Keratinocyte (primary cell): ENCODE measurements at regions not wholly inside any gene's neighbourhood (a gene's known extent, or its start where the extent isn't known, plus 50 kb on each side); places are given as distances from the start of the nearest gene placed in this dataset.

Experiments
- DNase-seq: peaks from one replicate; pipeline ENCODE4 v3.0.0-alpha.2; 2011; ENCODE audit warnings: low read depth, missing footprints, low spot score
- FAIRE-seq: peaks from 2 replicates; lab custom pipeline; 2011; peaks lifted over from hg19 to GRCh38; lab: Jason Lieb, UNC
- H2AFZ ChIP-seq: 2 replicates; pipeline ENCODE4 v1.6.0; 2012; ENCODE audit warnings: low read length, control low read depth, inconsistent platforms; ENCODE audit not compliant: control insufficient read depth
- H3K27ac ChIP-seq: 2 replicates; pipeline ENCODE4 v1.5.1; 2011; ENCODE audit warnings: low read length; ENCODE audit not compliant: control insufficient read depth, insufficient read depth
- H3K27me3 ChIP-seq: 3 replicates; pipeline ENCODE4 v1.6.0; 2011; ENCODE audit warnings: low read length; ENCODE audit not compliant: control insufficient read depth, insufficient read depth; ENCODE audit errors: extremely low read depth
- H3K36me3 ChIP-seq, 2 experiments: 2 replicates in 1 of 2; 3 replicates in 1 of 2; pipeline ENCODE4 v1.5.1; 2011; ENCODE audit warnings: low read length in 2 of 2, mild to moderate bottlenecking in 1 of 2; ENCODE audit not compliant: control insufficient read depth in 2 of 2, insufficient read depth in 2 of 2; ENCODE audit errors: extremely low read depth in 1 of 2
- H3K4me1 ChIP-seq: 3 replicates; pipeline ENCODE4 v1.5.1; 2011; ENCODE audit warnings: low read length; ENCODE audit not compliant: control insufficient read depth, insufficient read depth; ENCODE audit errors: extremely low read depth
- H3K4me2 ChIP-seq: 3 replicates; pipeline ENCODE4 v1.6.0; 2011; ENCODE audit warnings: low read depth, low read length; ENCODE audit not compliant: control insufficient read depth, insufficient read depth; ENCODE audit errors: extremely low read depth
- H3K4me3 ChIP-seq, 3 experiments: fragments of 200-600 bp in 1 of 3; sonication (generic) in 1 of 3; 2 replicates in 2 of 3; 3 replicates in 1 of 3; pipeline ENCODE4 v1.5.1; 2011 to 2016; ENCODE audit warnings: low read length in 3 of 3, mild to moderate bottlenecking in 3 of 3, control low read depth in 2 of 3, inconsistent platforms in 1 of 3, low read depth in 1 of 3, mixed read lengths in 1 of 3, mixed run types in 1 of 3, moderate library complexity in 1 of 3; ENCODE audit not compliant: control insufficient read depth in 2 of 3, insufficient read depth in 2 of 3; ENCODE audit errors: extremely low read depth in 1 of 3
- H3K79me2 ChIP-seq: 2 replicates; pipeline ENCODE4 v1.6.0; 2012; ENCODE audit warnings: low read length; ENCODE audit not compliant: control insufficient read depth, insufficient read depth
- H3K9ac ChIP-seq: 3 replicates; pipeline ENCODE4 v1.6.0; 2011; ENCODE audit warnings: low read length; ENCODE audit not compliant: control insufficient read depth, insufficient read depth; ENCODE audit errors: extremely low read depth
- H3K9me1 ChIP-seq: 3 replicates; pipeline ENCODE4 v1.6.0; 2011; ENCODE audit warnings: low read length; ENCODE audit not compliant: control insufficient read depth, insufficient read depth; ENCODE audit errors: extremely low read depth
- H3K9me3 ChIP-seq: 2 replicates; pipeline ENCODE4 v1.5.1; 2012; ENCODE audit warnings: low read depth, low read length; ENCODE audit not compliant: control insufficient read depth
- H4K20me1 ChIP-seq: 3 replicates; pipeline ENCODE4 v1.6.0; 2011; ENCODE audit warnings: low read length; ENCODE audit not compliant: control insufficient read depth, insufficient read depth; ENCODE audit errors: extremely low read depth
- CTCF ChIP-seq, 3 experiments: IDR thresholded peaks in 1 of 3; conservative IDR thresholded peaks in 1 of 3; optimal IDR thresholded peaks in 1 of 3; 2 replicates in 2 of 3; 3 replicates in 1 of 3; pipeline versions ENCODE3 to v1.5.1; 2011; ENCODE audit warnings: low read length in 3 of 3, mild to moderate bottlenecking in 3 of 3, moderate library complexity in 2 of 3, control low read depth in 1 of 3, inconsistent platforms in 1 of 3; ENCODE audit not compliant: insufficient read depth in 2 of 3; ENCODE audit errors: extremely low read depth in 1 of 3
- EZH2 ChIP-seq: IDR thresholded peaks from one replicate; pipeline ENCODE4 v1.6.1; 2012; ENCODE audit warnings: inconsistent platforms, mild to moderate bottlenecking, low read length, moderate library complexity
- dilution Hi-C: fragments of 300-500 bp; cut with MboI; formaldehyde crosslinking; loops from one replicate; pipeline ENCODE4 v1.7.0; 2020; ENCODE audit warnings: low sequenced_read_pairs; ENCODE audit not compliant: extremely low pct_ligation_motif_present

- H4K20me1 ChIP-seq = no peaks in the 10 kb centered on the region
- H3K27me3 ChIP-seq = no peaks in the 10 kb centered on the region
- H3K36me3 ChIP-seq = no peaks in the 10 kb centered on the region
- H3K4me3 ChIP-seq = no peak overlapping the region
- no peaks in the 10 kb centered on the region for H3K9me1 ChIP-seq
- H3K79me2 ChIP-seq = no peaks in the 10 kb centered on the region
- no peak overlapping the region for H3K4me2 ChIP-seq
- no peak overlapping the region for H2AFZ ChIP-seq
- DNase-seq (no peak), FAIRE-seq (no peak)
- no peaks in the 10 kb centered on the region for H3K9me3 ChIP-seq
- no peak overlapping the region for H3K27ac ChIP-seq
- no peak for TF ChIP-seq EZH2
- no peak for TF ChIP-seq CTCF (optimal IDR thresholded peaks at IDR 0.05 in 1 of 3, IDR thresholded peaks at IDR 0.05 in 1 of 3, conservative IDR thresholded peaks at IDR 0.05 in 1 of 3; ENCODE audit: extremely low read depth in 1 of 3, insufficient read depth in 2 of 3, low read length in 3 of 3)
- dilution Hi-C loops = no loop called here
- H3K4me1 ChIP-seq = no peaks in the 10 kb centered on the region
- no peak overlapping the region for H3K9ac ChIP-seq
Measured at GRCh38 chr11:29256580-29256979, 760.2 kb downstream of the KCNA4 start.

GRCh38 chr11:29255401-29255800 lies 761.4 kb downstream of the KCNA4 start:
- H3K9me1 ChIP-seq = no peaks in the 10 kb centered on the region
- DNase-seq (no peak), FAIRE-seq (no peak)
- dilution Hi-C loops = no loop called here
- H2AFZ ChIP-seq = no peak overlapping the region
- H3K27me3 ChIP-seq = no peaks in the 10 kb centered on the region
- no peaks in the 10 kb centered on the region for H3K79me2 ChIP-seq
- H3K4me2 ChIP-seq = no peak overlapping the region
- no peaks in the 10 kb centered on the region for H3K36me3 ChIP-seq
- TF ChIP-seq EZH2 = no peak
- no peak for TF ChIP-seq CTCF (optimal IDR thresholded peaks at IDR 0.05 in 1 of 3, IDR thresholded peaks at IDR 0.05 in 1 of 3, conservative IDR thresholded peaks at IDR 0.05 in 1 of 3; ENCODE audit: extremely low read depth in 1 of 3, insufficient read depth in 2 of 3, low read length in 3 of 3)
- H4K20me1 ChIP-seq = no peaks in the 10 kb centered on the region
- no peak overlapping the region for H3K4me3 ChIP-seq
- H3K9me3 ChIP-seq = no peaks in the 10 kb centered on the region
- H3K9ac ChIP-seq = no peak overlapping the region
- H3K27ac ChIP-seq = no peak overlapping the region
- no peaks in the 10 kb centered on the region for H3K4me1 ChIP-seq
